ENCODE measurements at regions not wholly inside any gene's neighbourhood (a gene's known extent, or its start where the extent isn't known, plus 50 kb on each side); places are given as distances from the start of the nearest gene placed in this dataset.

DNA sequence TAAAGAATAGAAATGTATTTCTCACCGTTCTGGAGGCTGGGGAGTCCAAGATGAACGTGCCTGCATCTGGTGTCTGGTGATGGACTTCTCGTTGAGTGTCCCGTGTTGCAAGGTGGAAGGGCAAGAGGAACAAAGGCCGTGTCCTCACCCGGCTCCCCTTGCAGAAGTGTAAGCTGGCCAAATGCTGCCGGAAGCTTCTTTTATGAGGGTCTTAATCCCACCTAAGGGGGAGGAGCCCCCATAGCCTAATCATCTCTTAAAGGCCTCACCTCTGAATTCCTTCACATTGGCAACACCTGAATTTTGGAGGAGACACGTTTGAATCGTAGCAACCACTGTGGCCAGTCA is 99.1 kb upstream of the DAP start:
- TF ChIP-seq, protein P1, sequence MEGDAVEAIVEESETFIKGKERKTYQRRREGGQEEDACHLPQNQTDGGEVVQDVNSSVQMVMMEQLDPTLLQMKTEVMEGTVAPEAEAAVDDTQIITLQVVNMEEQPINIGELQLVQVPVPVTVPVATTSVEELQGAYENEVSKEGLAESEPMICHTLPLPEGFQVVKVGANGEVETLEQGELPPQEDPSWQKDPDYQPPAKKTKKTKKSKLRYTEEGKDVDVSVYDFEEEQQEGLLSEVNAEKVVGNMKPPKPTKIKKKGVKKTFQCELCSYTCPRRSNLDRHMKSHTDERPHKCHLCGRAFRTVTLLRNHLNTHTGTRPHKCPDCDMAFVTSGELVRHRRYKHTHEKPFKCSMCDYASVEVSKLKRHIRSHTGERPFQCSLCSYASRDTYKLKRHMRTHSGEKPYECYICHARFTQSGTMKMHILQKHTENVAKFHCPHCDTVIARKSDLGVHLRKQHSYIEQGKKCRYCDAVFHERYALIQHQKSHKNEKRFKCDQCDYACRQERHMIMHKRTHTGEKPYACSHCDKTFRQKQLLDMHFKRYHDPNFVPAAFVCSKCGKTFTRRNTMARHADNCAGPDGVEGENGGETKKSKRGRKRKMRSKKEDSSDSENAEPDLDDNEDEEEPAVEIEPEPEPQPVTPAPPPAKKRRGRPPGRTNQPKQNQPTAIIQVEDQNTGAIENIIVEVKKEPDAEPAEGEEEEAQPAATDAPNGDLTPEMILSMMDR (IDR thresholded peaks at IDR 0.05; ENCODE audit: extremely low read depth, insufficient read depth, missing control alignments) = no peak
- in situ Hi-C loops (cut with MboI; ENCODE audit: low pct_unique_long_range_greater_than_20kb, low sequenced_read_pairs, unreplicated experiment) = no loop called here
- no peak for DNase-seq (ENCODE audit: low spot score)

DNA sequence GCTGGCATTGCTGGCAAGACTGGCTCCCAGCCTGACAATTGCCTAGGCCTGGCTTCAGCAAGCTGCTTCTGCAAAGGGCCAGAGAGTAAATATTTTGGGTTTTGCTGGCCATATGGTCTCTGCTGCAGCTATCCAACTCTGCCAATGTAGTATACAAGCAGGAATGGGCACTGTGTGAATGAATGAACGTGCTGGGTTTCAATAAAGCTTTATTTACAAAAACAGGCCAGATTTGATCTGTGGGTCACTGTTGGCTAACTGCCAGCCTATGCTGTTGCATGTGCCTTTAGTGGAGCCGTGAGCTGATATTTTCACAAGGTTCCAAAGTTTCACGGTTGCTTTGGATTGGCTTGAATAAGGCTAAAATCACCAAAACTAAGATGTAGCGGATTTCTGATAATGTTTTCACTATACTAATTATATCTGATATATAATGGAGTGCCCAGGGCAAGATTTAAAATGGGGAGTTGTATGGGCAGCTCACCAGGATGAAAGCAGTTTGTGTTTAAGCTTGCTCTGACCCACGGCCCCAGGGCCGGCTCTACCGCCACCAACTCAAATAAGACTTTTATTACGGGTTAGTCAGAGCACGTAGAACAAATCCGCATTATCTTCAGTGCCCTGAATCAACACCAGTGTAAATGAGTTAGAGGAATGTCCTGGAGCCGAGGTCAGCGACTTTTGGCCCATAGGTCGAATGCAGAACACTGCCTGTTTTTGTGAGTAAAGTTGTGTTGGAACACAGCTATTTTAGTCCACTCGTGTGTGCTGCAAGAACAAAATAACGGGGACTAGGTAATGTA is 98.6 kb upstream of the DAP start:
- no peak for DNase-seq (ENCODE audit: low spot score)
- in situ Hi-C loops (cut with MboI; ENCODE audit: low pct_unique_long_range_greater_than_20kb, low sequenced_read_pairs, unreplicated experiment) = no loop called here

DNA sequence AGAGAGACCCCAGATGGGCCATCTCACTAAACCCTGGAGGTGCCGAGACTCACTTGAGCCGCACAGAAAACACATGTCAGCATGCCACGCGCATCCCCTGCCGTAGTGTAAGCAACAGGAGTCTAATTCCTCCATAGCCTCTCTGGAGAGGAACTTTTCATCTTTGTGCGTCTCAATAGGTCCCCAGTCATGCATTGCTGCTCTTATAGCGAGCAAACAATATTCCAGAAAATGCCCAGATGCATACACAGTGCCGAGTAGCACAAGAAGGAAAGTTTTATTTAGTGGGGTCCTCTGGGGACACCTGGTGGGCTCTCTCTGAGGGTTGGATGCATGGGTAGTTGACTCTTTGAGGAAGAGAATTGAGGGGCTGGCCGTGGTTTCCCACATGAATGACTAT is 97.9 kb upstream of the DAP start:
- TF ChIP-seq, protein P1 (IDR thresholded peaks at IDR 0.05; ENCODE audit: extremely low read depth, insufficient read depth, missing control alignments) = no peak
- DNase-seq (ENCODE audit: low spot score) = no peak
- in situ Hi-C loops (cut with MboI; ENCODE audit: low pct_unique_long_range_greater_than_20kb, low sequenced_read_pairs, unreplicated experiment) = no loop called here

More for the DNA sequence above, 98.6 kb upstream of the DAP start:
- TF ChIP-seq, protein P1 (IDR thresholded peaks at IDR 0.05; ENCODE audit: extremely low read depth, insufficient read depth, missing control alignments) = no peak

DNA sequence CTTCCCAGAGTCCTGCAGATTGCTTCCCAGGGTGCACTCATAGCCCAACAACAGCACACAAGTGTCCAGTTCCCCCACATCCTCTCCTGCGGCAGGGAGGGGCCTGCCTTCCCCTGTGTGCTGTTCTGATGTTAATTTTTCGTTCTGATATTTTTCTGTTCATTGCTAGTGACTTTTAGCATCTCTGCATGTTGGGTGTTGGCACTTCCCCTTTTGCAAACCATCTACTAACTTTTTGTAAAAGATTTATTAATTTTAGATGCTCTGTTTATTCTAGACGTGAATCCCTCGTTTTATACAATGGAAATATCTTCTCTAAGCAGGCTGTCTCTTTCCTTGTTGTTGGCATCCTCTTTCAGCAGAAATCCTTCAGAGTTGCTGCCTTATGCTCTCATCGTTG is 97.3 kb upstream of the DAP start:
- in situ Hi-C loops (cut with MboI; ENCODE audit: low pct_unique_long_range_greater_than_20kb, low sequenced_read_pairs, unreplicated experiment) = no loop called here
- DNase-seq (ENCODE audit: low spot score) = no peak
- TF ChIP-seq, protein P1 (IDR thresholded peaks at IDR 0.05; ENCODE audit: extremely low read depth, insufficient read depth, missing control alignments) = no peak

DNA sequence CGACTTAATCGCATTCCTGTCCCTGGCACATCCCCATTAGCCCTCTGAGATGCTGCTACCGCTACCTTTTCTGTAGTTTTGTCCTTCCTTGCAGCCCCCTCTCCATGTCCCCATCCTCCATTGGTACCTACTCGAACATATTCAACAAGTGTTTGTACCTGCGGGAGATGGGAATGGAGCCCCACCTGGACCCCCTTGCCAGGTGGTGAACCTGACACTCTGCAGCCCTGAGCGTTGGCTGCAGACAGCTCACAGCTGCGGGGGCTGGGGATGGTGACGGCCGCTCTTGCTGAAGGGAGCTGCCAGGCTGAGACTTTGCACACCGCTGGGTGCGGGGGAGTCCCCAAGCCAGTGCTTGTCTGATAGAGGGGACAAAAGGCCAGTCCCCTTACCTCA is 96.3 kb upstream of the DAP start:
- in situ Hi-C loops (cut with MboI; ENCODE audit: low pct_unique_long_range_greater_than_20kb, low sequenced_read_pairs, unreplicated experiment) = no loop called here

DNA sequence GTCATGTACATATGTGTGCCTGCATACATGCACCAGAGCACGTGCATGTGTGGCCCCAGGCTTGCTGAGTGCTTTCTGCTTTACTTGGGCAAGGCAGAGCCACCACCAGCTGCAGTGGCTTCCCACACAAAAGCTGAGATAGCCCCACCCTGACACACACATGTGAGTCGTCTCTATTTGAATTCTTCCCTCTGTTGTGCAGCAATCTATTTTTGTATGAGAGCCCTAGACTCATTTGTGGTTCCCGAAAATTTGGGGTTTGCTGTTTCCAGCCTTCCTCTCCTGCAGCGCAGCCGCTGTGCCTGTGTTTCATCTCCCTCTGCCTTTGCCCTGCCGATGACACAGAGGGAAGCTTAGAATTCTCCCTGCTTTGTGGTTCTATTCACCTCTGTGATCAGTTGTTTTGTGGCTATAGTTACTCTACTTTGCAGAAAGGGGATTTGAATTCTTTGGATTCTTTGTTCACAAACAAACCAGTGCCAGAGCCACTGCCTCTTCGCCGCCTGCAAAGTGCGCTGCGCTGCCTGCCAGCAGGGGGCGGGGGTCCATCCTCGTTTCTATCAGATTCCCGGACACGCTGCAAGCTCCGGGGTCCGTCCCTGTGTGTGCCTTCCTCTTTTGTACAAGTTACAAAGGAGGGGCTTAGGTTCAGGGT is 95.8 kb upstream of the DAP start:
- in situ Hi-C loops (cut with MboI; ENCODE audit: low pct_unique_long_range_greater_than_20kb, low sequenced_read_pairs, unreplicated experiment) = no loop called here
- peak; percentile 28 for DNase-seq (ENCODE audit: low spot score)
- TF ChIP-seq, protein P1 (IDR thresholded peaks at IDR 0.05; ENCODE audit: extremely low read depth, insufficient read depth, missing control alignments) = peak; percentile 79

More for the DNA sequence above, 96.3 kb upstream of the DAP start:
- TF ChIP-seq, protein P1 (IDR thresholded peaks at IDR 0.05; ENCODE audit: extremely low read depth, insufficient read depth, missing control alignments) = no peak
- no peak for DNase-seq (ENCODE audit: low spot score)

Measured in GM13977 (cell line).